LNCAP (cell line): ENCODE measurements at regions not wholly inside any gene's neighbourhood (a gene's known extent, or its start where the extent isn't known, plus 50 kb on each side); places are given as distances from the start of the nearest gene placed in this dataset.
A peak's percentile ranks its signal among the peaks of the same experiment; 100 is the strongest.

Experiments
- TF ChIP-seq, protein P1 (sequence below): fragments of 450-650 bp; IDR thresholded peaks from 2 replicates; pipeline ENCODE4 v1.5.1; 2017; ENCODE audit warnings: mild to moderate bottlenecking

- TF ChIP-seq, protein P1, sequence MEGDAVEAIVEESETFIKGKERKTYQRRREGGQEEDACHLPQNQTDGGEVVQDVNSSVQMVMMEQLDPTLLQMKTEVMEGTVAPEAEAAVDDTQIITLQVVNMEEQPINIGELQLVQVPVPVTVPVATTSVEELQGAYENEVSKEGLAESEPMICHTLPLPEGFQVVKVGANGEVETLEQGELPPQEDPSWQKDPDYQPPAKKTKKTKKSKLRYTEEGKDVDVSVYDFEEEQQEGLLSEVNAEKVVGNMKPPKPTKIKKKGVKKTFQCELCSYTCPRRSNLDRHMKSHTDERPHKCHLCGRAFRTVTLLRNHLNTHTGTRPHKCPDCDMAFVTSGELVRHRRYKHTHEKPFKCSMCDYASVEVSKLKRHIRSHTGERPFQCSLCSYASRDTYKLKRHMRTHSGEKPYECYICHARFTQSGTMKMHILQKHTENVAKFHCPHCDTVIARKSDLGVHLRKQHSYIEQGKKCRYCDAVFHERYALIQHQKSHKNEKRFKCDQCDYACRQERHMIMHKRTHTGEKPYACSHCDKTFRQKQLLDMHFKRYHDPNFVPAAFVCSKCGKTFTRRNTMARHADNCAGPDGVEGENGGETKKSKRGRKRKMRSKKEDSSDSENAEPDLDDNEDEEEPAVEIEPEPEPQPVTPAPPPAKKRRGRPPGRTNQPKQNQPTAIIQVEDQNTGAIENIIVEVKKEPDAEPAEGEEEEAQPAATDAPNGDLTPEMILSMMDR = no peak
Measured at GRCh38 chr2:18159896-18160295, 281.4 kb downstream of the KCNS3 start.

DNA sequence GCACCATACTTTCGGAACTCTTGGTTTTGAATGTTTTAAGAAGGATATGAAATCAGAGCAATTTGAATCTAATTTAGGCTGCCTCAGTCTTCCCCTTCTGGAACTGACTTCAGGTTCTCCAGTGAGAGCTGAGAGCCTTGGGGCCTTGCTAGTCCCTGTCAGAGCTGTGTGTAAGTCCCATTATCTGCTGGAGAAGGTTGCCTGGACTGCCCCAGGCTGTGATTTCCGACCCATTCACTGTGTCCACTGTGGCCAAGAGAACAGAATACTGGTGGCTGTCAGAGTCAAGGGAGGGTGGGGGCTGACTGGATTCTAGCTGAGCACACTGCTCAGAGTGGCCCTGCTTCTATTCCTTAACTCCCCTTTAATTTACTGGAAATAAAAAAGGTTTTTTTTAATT is 278.0 kb downstream of the KCNS3 start:
- TF ChIP-seq, protein P1 = no peak

- TF ChIP-seq, protein P1 = no peak
Measured at GRCh38 chr2:18156002-18156401, 277.5 kb downstream of the KCNS3 start.

DNA sequence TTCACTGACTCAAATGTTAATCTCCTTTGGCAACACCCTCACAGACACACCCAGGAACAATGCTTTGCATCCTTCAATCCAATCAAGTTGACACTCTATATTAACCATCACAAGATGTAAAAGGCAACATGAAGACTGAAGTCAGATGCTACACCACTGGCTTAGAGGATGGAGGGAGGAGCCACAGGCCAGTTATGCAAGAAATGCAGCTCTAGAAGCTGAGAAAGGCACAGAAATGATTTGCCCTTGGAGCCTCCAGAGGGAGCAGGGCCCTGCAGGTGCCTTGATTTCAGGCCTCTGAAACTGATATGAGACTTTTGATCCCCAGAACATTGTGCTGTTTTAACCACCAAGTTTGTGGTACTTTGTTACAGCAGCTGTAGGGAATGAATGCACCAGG is 276.3 kb downstream of the KCNS3 start:
- TF ChIP-seq, protein P1 = no peak

GRCh38 chr2:18154259-18154658 is 275.8 kb downstream of the KCNS3 start:
- TF ChIP-seq, protein P1 = no peak

- TF ChIP-seq, protein P1 = no peak
Measured at GRCh38 chr2:18153741-18154140, 275.3 kb downstream of the KCNS3 start.

DNA sequence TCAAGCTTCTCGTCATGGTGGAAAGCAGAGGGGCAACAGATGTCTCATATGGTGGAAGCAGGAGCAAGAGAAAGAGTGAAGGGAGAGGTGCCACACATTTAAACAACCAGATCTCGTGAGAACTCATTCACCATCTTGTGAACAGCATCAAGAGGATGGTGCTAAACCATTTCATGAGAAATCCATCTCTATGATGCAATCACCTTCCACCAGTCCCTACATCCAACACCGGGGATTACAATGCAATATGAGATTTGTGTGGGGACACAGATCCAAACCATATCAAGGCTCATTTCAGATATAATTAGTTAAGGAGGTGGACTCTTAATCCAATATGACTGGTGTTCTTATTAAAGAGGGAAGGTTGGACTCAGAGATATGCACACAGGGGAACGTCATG is 272.8 kb downstream of the KCNS3 start:
- TF ChIP-seq, protein P1 = no peak

DNA sequence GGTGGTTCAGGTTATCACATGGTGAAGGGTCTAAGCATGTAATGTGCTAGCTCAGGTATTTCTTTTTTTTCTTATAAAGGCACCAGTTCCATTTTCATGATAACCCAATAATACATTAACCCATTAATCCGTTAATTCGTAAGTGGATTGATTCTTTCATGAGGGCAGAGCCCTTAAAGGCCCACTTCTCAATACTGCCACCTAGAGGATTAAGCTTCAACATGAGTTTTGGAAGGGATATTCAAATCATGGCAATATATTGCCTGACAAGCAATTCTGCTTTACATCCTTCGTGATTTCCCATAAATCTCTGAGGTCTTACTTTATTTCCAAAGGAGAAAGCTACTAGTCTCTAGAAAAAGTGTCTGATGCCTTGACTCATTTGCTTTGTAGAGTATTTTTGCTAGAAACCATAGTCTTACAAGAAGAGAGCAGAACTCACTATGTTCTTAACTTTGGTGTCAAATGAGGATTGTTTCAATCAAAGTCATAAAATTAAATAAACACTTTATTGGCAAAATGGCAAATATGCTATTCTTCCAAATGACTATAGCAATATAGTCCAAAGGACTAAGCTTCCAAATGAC is 271.3 kb downstream of the KCNS3 start:
- TF ChIP-seq, protein P1 = peak; percentile 74
